GM21423 (cell line): ENCODE measurements at regions not wholly inside any gene's neighbourhood (a gene's known extent, or its start where the extent isn't known, plus 50 kb on each side); places are given as distances from the start of the nearest gene placed in this dataset.
A peak's percentile ranks its signal among the peaks of the same experiment; 100 is the strongest.

Source experiments
- ATAC-seq: cut with Tn5 transposase; IDR thresholded peaks from one replicate; pipeline ENCODE4 v1.9.1; 2021; ENCODE audit warnings: mild to moderate bottlenecking, moderate library complexity; ENCODE audit not compliant: unreplicated experiment

GRCh38 chr14:95442633-95443021 is 73.8 kb downstream of the SYNE3 start:
- peak; percentile 74 for ATAC-seq

GRCh38 chr14:95442016-95442632 is 74.3 kb downstream of the SYNE3 start:
- ATAC-seq, result no peak

GRCh38 chr14:95440951-95441350 is 75.5 kb downstream of the SYNE3 start:
- ATAC-seq, result no peak

GRCh38 chr14:95440496-95440895 is 76.0 kb downstream of the SYNE3 start:
- no peak for ATAC-seq

GRCh38 chr14:95439881-95440280 is 76.6 kb downstream of the SYNE3 start:
- ATAC-seq, result no peak

- ATAC-seq, result no peak
Observed at GRCh38 chr14:95437715-95438114, 78.7 kb downstream of the SYNE3 start.

- no peak for ATAC-seq
Observed at GRCh38 chr14:95436354-95436753, 80.1 kb downstream of the SYNE3 start.

- no peak for ATAC-seq
Observed at GRCh38 chr14:95434121-95434520, 82.3 kb downstream of the SYNE3 start.

- no peak for ATAC-seq
Observed at GRCh38 chr14:95433094-95433478, 83.4 kb downstream of the SYNE3 start.

GRCh38 chr14:95432144-95433093 is 84.0 kb downstream of the SYNE3 start:
- ATAC-seq, result no peak

- no peak for ATAC-seq
Observed at GRCh38 chr14:95431199-95432143, 85.0 kb downstream of the SYNE3 start.

- no peak for ATAC-seq
Observed at GRCh38 chr14:95428557-95428956, 87.9 kb downstream of the SYNE3 start.

GRCh38 chr14:95426116-95426475 is 90.4 kb downstream of the SYNE3 start:
- no peak for ATAC-seq

GRCh38 chr14:95425369-95426115 is 90.9 kb downstream of the SYNE3 start:
- no peak for ATAC-seq

GRCh38 chr14:95424529-95424928 is 91.9 kb downstream of the SYNE3 start:
- ATAC-seq, result no peak

- no peak for ATAC-seq
Observed at GRCh38 chr14:95421741-95422140, 94.7 kb downstream of the SYNE3 start.

GRCh38 chr14:95420060-95420459 is 96.4 kb downstream of the SYNE3 start:
- ATAC-seq, result no peak

GRCh38 chr14:95419569-95419968 is 96.9 kb downstream of the SYNE3 start:
- ATAC-seq, result no peak

GRCh38 chr14:95418858-95419257 is 97.6 kb downstream of the SYNE3 start:
- no peak for ATAC-seq

GRCh38 chr14:95417492-95417891 is 97.8 kb upstream of the CLMN start:
- ATAC-seq, result no peak

- ATAC-seq, result no peak
Observed at GRCh38 chr14:95415993-95416392, 96.3 kb upstream of the CLMN start.
